ENCODE measurements at regions not wholly inside any gene's neighbourhood (a gene's known extent, or its start where the extent isn't known, plus 50 kb on each side); places are given as distances from the start of the nearest gene placed in this dataset.

DNA sequence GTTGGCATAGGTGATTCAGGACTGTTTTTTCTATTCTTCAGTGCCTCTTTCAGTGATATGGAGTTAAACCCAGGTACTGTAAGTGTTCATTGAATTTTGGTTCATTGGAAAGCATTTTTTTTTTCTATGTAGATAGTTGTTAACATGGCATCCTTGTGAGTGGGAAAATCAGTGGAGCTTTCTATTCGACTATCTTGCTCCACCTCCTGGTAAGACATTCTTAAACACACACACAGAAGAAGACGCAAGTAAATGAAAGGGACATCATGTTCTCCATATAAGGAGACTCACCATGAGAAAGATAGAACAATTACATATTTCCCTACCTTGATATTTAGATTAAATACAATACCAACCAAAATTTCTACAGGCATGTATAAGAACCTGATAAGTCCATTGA lies 598.5 kb upstream of the SPANXN1 start:
- TF ChIP-seq POLR2A (IDR thresholded peaks at IDR 0.05) = no peak
- TF ChIP-seq, protein P1, sequence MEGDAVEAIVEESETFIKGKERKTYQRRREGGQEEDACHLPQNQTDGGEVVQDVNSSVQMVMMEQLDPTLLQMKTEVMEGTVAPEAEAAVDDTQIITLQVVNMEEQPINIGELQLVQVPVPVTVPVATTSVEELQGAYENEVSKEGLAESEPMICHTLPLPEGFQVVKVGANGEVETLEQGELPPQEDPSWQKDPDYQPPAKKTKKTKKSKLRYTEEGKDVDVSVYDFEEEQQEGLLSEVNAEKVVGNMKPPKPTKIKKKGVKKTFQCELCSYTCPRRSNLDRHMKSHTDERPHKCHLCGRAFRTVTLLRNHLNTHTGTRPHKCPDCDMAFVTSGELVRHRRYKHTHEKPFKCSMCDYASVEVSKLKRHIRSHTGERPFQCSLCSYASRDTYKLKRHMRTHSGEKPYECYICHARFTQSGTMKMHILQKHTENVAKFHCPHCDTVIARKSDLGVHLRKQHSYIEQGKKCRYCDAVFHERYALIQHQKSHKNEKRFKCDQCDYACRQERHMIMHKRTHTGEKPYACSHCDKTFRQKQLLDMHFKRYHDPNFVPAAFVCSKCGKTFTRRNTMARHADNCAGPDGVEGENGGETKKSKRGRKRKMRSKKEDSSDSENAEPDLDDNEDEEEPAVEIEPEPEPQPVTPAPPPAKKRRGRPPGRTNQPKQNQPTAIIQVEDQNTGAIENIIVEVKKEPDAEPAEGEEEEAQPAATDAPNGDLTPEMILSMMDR (IDR thresholded peaks at IDR 0.05) = no peak
